ENCODE measurements at regions not wholly inside any gene's neighbourhood (a gene's known extent, or its start where the extent isn't known, plus 50 kb on each side); places are given as distances from the start of the nearest gene placed in this dataset.

GRCh38 chr4:104418286-104418685, 76.4 kb downstream of the CXXC4 start:
- no peak for DNase-seq (ENCODE audit: low spot score)

DNA sequence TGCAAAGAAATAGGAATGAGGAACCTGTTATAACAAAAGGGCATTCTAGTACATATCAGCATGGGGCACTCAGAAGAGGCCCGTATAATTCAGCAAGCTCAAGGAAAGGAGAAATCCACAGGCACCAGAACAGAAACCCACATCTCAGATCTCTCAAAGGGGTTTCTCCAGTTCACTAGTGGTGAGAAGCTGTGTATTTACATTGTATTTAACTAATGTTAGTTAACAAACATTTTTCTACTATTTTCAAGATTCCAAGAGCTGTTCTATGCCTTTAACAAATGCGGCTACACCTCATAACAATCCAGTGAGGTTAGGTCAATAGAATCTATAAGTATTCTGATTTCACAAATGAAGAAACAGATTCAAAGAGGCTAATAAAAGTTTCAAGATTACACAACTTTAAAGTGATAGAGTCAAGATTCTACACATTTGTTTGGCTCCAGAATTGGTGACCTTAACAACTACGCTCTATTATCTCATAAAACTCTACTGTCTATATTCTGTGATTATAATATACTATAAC, 77.3 kb downstream of the CXXC4 start:
- DNase-seq (ENCODE audit: low spot score) = no peak

DNA sequence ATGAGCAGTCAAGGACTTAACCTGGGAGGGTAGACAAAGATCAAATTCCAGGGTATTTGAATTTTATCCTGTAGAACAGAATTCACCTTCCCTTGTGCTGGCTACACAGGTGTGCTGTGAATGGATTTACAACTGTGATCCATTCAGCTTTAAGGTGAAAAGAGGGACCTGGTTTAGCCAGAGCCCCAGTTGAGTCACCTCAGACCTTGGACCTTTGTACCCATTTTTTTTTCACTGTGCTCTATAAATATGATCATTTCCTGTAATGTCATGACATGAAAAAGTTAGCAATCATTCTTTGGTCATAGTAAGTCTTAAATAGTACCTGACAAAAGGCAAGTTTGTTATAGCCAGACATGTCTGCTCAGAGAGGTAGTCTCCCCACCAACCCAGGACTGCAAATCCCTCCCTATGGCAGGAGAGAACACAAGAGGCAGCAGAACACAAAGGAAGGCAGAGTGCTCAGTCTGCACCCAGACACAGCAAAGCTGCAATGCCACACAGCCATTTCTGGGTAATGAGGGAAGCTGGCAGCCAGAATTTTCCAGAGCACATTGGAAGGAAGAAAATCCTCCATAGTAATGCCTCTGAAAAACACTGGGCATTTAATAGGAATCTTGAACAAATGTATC, 77.9 kb downstream of the CXXC4 start:
- DNase-seq (ENCODE audit: low spot score) = no peak

- DNase-seq (ENCODE audit: low spot score) = no peak
Measured at GRCh38 chr4:104413487-104413886, 81.2 kb downstream of the CXXC4 start.

- no peak for DNase-seq (ENCODE audit: low spot score)
Measured at GRCh38 chr4:104412344-104412743, 82.3 kb downstream of the CXXC4 start.

- DNase-seq (ENCODE audit: low spot score) = no peak
Measured at GRCh38 chr4:104411502-104411901, 83.2 kb downstream of the CXXC4 start.

DNA sequence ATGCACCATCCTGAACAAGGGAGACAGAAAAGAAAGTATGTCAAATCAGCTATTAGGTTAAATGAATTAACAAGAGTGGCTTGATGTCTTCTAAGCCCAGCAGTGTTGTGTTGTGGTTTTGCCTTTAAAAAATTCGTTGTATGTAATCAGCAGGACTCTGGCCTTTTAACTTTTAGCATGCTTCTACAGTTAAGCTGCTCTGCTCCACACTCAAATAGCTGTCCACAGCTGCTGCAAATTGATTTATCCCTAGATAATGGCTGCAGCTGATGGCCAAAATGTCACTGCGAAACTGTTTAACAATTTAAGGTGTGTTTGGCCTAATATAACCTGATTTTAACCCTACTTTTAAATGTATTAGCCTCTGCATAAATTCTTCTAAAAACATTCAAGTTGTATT, 85.8 kb downstream of the CXXC4 start:
- no peak for DNase-seq (ENCODE audit: low spot score)

GRCh38 chr4:104404361-104404760, 90.3 kb downstream of the CXXC4 start:
- no peak for DNase-seq (ENCODE audit: low spot score)

GRCh38 chr4:104395168-104395614, 99.5 kb downstream of the CXXC4 start:
- DNase-seq (ENCODE audit: low spot score) = no peak

- DNase-seq (ENCODE audit: low spot score) = no peak
Measured at GRCh38 chr4:104394406-104395167, 100.1 kb downstream of the CXXC4 start.

DNA sequence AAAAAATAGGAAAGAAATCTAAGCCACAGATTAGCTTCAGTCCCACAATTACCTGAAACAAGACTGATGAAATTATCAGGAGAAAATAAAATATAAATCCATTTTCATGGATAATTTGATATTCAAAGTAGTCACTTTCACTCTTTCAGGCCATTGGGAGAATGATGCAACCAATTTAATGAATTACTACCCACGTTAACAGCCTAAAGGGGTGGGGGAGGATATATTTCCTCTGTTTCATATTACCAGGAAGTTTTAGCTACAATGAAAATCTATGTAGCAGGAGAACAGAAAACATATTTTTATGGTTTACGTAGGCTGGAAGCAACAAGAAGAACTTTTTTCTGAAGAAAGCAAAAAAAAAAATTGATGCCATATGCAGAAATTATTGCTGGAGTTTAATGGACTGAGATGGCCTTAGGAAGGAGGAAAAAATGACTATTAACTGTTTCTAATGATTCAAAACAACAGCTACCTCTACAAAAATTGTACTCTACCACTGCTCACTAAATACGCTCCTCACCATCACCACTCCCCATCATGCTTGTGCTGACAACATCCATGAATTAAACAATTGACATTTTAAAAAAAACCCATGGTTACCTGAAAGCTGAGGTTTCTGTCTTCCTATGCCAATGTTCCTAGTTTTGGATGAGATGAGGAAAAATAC, 100.9 kb downstream of the CXXC4 start:
- no peak for DNase-seq (ENCODE audit: low spot score)

GRCh38 chr4:104385713-104386112, 109.0 kb downstream of the CXXC4 start:
- no peak for DNase-seq (ENCODE audit: low spot score)

DNA sequence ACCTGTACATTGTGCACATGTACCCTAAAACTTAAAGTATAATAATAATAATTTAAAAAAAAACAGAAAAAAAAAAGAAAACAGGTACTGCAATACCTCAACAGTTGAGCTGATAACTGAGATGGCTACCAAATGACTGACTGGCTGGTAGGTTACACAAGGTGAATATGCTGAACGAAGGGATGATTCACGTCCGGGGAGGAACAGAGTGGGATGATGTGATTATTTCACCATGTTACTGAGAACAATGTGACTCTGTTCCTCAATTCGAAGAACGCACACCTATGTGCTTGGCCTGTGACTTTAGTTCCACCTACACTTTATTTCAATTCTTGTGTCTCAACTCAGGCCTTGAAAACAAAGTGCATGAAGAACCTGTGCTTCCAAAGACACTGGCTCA, 111.7 kb downstream of the CXXC4 start:
- DNase-seq (ENCODE audit: low spot score) = no peak

- DNase-seq (ENCODE audit: low spot score) = no peak
Measured at GRCh38 chr4:104381729-104382128, 113.0 kb downstream of the CXXC4 start.

- DNase-seq (ENCODE audit: low spot score) = no peak
Measured at GRCh38 chr4:104365618-104366017, 129.1 kb downstream of the CXXC4 start.

GRCh38 chr4:104353481-104353880, 141.2 kb downstream of the CXXC4 start:
- DNase-seq (ENCODE audit: low spot score) = no peak

DNA sequence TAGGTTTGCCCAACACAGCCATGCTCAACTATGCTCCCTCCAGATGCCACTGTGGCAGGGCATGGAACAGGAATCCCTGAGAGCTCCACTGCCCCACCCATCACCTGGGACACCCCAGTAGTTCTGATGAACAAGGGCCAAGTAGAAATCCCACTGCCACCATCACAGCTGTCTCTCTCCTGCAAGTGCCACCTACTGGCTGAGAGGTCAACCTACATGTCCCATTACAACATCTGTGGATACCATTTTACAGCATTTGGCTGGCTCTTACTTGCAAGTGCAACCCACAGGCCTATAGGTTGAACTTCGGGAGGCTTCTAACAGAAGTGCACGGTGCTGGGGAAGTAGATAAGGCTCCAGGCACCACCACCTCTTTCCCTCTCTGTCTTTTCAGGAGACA, 142.5 kb downstream of the CXXC4 start:
- DNase-seq (ENCODE audit: low spot score) = no peak

- DNase-seq (ENCODE audit: low spot score) = no peak
Measured at GRCh38 chr4:104351706-104352105, 143.0 kb downstream of the CXXC4 start.

GRCh38 chr4:104345598-104346242, 149.0 kb downstream of the CXXC4 start:
- DNase-seq (ENCODE audit: low spot score) = no peak

DNA sequence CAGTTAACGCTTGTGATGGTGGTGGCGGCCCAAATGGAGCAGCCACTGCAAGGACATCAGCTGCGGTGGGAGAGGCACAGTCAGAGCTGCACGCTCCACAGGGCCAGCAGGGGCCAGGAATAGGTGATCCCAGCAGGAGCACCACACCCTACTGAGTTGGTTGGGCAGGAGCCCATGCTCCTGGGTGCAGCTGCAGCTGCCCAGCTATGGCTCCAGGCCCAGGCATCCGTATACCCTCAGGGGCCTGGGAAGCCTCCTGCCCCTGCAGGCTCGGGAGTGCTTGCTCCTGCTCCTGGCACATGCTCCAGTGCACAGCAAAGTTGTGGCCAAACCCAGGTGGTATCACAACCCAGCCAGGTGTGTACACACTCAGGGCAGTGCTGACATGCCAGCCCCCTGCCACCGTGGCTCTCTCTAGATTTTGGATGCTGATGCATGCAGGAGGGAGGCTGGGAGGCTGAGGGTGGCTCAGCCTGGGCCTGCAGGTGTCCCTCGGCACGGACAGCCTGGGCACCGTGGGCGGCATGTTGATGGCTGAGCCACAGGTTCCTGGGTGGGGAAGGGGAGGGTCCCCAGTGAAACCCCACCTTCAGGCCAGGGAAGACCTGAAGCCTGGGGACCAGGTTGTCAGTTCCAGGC, 150.2 kb downstream of the CXXC4 start:
- no peak for DNase-seq (ENCODE audit: low spot score)

DNA sequence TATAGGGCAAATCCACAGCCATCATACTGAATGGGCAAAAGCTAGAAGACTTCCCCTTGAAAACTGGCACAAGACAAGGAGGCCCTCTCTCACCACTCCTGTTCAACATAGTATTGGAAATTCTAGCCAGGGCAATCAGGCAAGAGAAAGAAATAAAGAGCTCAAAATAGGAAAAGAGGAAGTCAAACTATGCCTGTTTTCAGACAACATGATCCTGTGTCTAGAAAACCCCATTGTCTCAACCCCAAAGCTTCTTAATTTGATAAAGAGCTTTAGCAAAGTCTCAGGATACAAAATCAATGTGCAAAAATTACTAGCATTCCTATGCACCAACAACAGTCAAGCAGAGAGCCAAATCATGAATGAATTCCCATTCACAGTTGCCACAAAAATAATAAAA, 160.3 kb downstream of the CXXC4 start:
- DNase-seq (ENCODE audit: low spot score) = no peak

Measured in ecto neural progenitor cell (in vitro differentiated cells).